Gastroesophageal sphincter (tissue), 3 donors: ENCODE measurements at regions not wholly inside any gene's neighbourhood (a gene's known extent, or its start where the extent isn't known, plus 50 kb on each side); places are given as distances from the start of the nearest gene placed in this dataset.

ENCODE experiments used
- CTCF ChIP-seq, 4 experiments: fragments of 200-600 bp in 2 of 4; fragments of 450-650 bp in 2 of 4; sonication (generic) in 1 of 4; IDR thresholded peaks; one replicate each; pipeline ENCODE4 v1.5.1; 2017 to 2019; ENCODE audit warnings: antibody characterized with exemption in 4 of 4, mild to moderate bottlenecking in 2 of 4, moderate library complexity in 2 of 4
- EP300 ChIP-seq: sonication (generic); formaldehyde crosslinking; IDR thresholded peaks from one replicate; pipeline ENCODE4 v1.6.1; 2017; ENCODE audit warnings: antibody characterized with exemption, mild to moderate bottlenecking
- POLR2A ChIP-seq, 2 donors: fragments of 450-650 bp; IDR thresholded peaks; one replicate each; pipeline ENCODE4 v1.6.1; 2017; ENCODE audit warnings: antibody characterized with exemption in 2 of 2, mild to moderate bottlenecking in 2 of 2, moderate library complexity in 1 of 2
- POLR2AphosphoS5 ChIP-seq: sonication (generic); formaldehyde crosslinking; IDR thresholded peaks from one replicate; pipeline ENCODE4 v1.6.1; 2017; ENCODE audit warnings: antibody characterized with exemption

- TF ChIP-seq POLR2A (IDR thresholded peaks at IDR 0.05) (no peak), CTCF (IDR thresholded peaks at IDR 0.05) (no peak), POLR2AphosphoS5 (no peak), EP300 (no peak)
Measured at GRCh38 chr4:135732448-135732847, 1530.9 kb upstream of the PABPC4L start.
